NCI-H2107 treated with DMSO at 0.1 percent for 48 hours (cell line): ENCODE measurements at regions not wholly inside any gene's neighbourhood (a gene's known extent, or its start where the extent isn't known, plus 50 kb on each side); places are given as distances from the start of the nearest gene placed in this dataset.
"Not testable (repeated sequence)": the region's sequence is repeated elsewhere in the genome, so short reads cannot be mapped to it uniquely, and the experiment has no call there.

Experiments
- DNase-seq: peaks from one replicate; lab custom pipeline; 2025; ENCODE audit not compliant: unreplicated experiment; lab: John Stamatoyannopoulos, UW

- DNase-seq: no peak
These were observed 228.6 kb upstream of the LINC00305 start for GRCh38 chr18:64377446-64377845.

DNA sequence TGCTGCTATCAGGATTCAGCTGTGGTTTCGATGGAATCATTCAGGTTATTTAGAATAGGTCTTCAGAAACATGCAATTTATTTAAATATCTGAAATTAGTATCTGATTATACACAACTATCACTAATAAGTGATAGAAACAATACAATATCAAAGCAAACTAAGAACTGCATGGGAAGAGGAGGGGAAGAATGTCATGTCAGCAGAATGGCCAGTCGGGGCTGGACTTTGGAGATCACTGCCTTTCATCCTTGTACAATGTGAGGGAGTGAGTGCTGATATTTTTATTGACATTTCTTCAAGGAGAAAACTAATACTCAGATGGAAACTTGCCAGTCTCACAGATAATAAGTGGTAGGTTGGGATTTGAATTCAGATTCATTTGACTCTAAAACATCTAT, 224.0 kb upstream of the LINC00305 start:
- DNase-seq: no peak

- DNase-seq: not testable (repeated sequence)
These were observed 221.0 kb upstream of the LINC00305 start for GRCh38 chr18:64369830-64370440.

GRCh38 chr18:64365106-64365505, 216.2 kb upstream of the LINC00305 start:
- no peak for DNase-seq

DNA sequence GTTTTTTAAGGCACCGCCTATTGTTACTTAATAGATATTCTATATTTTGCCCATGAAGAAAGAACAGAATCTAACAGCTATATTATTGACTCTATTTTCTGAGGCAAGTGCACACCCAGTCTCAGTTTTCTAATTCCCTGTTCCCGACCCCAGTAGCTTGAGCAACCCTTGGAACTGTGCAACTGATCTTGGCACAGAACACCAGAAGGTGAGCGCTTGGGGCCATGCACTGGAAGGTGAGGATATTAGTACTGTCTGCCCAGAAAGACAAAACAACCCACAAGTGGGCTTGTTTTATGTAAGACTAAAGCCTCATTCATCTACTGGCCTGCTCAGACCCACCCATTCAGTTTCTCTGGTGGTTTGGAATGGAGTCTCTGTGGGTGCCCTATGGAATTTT, 188.8 kb upstream of the LINC00305 start:
- no peak for DNase-seq

DNA sequence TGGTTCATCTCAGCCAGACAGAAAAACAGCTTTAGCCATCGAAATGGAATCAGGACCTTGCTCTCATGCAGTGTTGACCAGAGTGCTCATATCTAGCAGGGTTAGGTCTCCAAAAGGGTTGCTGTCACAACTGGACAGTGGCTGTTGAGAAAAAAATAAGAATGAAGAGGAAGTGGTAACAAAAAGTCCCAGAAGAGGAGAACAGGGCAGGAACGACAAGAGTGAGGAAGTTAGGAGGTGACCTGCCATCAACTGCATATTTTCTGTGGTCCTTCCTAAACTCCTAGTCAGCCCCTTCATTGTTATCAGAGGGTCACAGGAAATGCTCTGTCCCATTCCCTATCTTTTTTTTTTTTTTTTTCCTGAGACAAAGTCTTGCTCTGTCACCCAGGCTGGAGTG, 188.1 kb upstream of the LINC00305 start:
- no peak for DNase-seq

GRCh38 chr18:64334748-64335147, 185.9 kb upstream of the LINC00305 start:
- DNase-seq: no peak

- DNase-seq: no peak
These were observed 184.7 kb upstream of the LINC00305 start for GRCh38 chr18:64333584-64333983.

DNA sequence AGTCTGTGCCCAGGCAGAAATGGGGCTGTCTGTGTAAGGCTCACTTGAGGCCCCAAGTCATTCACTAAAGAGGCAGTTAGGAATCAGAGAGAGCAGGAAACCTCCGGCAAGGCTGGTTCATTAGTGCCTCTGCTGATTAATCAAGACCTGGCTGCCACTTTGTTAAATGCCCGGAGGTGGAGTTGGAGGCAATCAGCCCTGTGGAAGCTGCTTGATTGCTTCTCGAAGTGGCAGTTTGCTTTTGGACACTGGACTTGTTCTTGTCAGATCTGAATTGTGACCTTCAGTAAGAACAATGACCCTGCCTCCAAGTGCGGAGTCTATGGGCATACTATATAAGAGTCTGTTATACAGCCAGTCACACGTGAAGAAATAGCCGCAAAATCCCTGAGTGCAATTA, 183.9 kb upstream of the LINC00305 start:
- no peak for DNase-seq

GRCh38 chr18:64331419-64331818, 182.5 kb upstream of the LINC00305 start:
- no peak for DNase-seq

DNA sequence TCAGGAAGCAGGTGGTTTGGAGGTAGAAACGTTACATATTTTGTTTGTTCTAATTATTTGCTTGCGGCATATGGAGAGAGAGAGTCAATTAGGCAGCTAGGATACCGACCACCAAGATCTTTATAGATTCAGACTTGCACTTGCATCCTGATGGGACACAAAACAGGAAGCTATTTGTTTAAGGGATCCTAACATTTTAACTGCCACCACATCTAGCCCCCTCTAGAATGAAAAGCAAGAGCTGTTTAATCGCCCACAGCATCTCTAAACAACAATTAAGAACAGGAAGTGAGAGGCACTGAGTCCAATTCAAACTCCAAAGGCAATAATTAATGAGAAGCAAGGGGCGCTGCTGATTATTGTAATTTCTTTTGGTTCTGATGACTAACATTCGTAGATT, 182.0 kb upstream of the LINC00305 start:
- no peak for DNase-seq

- no peak for DNase-seq
These were observed 181.3 kb upstream of the LINC00305 start for GRCh38 chr18:64330161-64330560.

GRCh38 chr18:64322189-64322588, 173.3 kb upstream of the LINC00305 start:
- DNase-seq: no peak

DNA sequence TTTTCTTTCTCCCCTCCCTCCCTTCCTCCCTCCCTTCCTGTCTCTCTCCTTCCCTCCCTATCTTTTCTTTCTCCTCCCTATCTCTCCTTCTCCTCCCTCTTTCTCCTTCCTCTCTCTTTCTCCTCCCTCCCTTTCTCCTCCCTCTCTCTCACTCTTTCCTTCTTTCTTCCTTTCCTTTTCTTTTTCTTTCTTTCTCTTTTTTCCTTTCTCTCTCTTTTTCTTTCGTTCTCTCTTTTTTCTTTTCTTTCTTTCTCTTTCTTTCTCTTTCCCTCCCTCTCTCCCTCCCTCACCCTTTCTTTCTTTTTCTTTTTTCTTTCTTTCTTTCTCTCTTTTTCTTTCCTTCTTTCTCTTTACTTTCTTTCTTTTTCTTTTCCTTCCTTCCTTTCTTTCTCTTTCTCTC, 169.7 kb upstream of the LINC00305 start:
- no peak for DNase-seq

DNA sequence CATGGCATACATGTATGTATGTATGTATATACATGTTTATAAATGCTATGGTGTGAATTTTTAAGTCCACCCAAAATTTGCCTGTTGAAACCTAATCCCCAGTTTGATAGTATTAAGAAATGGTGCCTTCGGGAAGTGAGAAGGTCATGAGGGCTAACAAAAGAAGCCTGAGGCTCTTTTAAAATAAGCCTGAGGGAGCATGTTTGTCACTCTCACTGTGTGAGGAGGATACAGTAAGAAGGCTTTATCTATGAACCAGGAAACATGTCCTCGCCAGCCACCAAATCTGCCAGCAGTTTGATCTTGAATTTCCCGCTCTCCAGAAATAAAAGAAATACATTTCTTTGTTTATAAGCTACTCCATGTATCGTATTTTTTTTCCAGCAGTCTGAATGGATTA, 163.0 kb upstream of the LINC00305 start:
- no peak for DNase-seq

DNA sequence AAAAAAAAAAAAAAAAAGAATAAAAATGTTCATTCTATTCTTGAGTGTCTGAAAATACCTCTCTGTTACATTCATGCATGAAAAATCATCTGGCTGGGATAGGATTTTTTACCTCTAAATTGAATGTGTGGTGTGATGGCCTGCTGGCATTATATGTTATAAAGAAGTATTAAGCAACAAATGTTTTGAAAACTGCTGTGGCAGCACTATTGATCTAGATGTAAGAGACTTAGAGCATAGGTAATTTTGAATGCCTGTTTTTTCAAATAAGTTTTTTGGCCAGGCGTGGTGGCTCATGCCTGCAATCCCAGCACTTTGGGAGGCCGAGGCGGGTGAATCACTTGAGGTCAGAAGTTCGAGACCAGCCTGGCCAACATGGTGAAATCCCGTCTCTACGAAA, 147.0 kb upstream of the LINC00305 start:
- DNase-seq: no peak

DNA sequence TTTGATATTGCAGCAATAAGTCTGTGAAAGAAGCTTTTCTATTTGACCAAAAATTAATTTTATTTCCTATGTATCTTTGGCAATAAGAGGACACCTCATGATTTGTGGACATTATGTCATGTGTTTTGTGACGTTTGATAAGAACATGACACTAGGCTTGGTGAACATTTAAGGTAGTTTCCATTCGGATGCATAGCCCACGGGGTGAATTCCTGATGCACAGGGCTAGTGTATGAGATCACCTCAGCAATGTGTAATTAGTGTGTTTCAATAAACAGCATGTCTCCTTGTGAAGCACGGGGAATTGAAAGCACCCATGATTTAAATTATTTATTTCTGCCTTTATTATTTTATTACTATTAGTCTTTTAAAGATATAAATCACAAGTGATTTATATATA, 146.1 kb upstream of the LINC00305 start:
- no peak for DNase-seq

DNA sequence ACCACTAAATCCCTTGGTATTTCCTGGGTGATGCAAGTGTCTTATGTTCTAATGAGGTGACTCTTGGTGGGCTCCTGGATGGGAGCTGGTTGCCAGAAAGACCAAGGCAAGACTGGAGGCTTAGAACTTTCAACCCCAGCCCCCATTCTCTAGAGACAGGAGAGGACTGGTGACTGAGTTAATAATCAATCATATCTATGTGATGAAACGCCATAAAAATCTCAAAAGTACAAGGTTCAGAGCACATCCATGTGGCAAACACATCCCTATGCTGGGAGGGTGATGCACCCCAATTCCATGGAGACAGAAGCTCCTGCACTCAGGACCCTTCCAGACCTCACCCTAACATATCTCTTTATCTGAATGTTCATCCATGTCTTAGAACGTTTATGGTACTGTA, 139.5 kb upstream of the LINC00305 start:
- no peak for DNase-seq

GRCh38 chr18:64287926-64288325, 139.0 kb upstream of the LINC00305 start:
- DNase-seq: no peak

- DNase-seq: no peak
These were observed 134.2 kb upstream of the LINC00305 start for GRCh38 chr18:64283059-64283458.

DNA sequence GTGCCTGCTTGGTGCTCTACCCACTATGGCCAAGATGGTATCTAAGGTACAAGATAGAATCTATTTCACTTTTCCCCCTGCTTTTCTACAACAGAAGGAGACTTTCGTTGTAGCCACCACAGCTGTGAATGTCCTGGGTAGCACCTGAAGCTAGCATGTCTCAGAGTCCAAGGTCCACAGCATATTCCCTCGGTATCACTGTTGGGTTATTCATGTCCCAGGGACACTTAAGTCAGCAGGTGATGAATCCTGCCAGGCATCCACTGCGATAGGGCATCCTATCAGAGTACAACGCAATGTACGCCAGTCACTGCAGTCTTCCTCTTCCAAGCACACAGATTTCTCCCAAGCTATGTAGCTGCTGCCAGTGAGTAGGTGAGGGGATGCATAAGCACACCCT, 129.1 kb upstream of the LINC00305 start:
- DNase-seq: no peak

DNA sequence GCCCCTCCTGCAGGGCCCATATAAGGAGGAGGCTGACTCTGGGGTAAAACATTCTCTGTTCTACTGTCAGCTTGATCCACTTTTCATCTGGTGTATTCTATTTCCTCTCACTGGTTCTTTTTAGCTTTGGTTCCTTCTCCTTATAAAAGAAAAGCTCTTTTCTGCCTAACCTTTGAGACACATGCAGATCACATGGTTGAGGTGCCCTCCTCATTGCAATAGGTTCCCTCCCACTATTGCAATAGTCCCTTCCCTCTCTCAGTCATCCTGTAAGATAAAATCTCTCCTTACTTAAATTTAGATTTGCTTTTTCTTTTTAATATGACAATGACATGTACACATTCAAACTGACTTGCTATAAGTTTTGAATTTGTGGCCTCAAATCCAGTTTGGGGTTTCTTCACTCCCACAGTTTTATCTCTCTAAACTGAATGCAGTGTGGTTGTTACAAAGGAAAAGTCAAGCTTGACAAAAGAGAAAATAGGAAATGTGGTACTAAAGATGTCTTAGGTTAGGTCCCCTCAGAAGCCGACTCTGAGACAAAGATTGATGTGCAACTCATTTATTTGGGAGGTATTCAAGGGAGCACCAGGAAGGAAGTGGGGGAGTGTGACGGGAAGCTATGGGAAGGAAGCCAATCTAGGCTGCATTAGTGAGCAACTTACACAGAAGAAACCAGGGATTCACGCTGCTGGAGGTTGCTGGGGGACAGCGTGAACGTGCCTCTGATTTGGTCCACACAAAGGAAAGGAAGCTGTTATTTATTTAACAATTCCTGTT, 127.6 kb upstream of the LINC00305 start:
- no peak for DNase-seq
